ENCODE measurements at regions not wholly inside any gene's neighbourhood (a gene's known extent, or its start where the extent isn't known, plus 50 kb on each side); places are given as distances from the start of the nearest gene placed in this dataset.

DNA sequence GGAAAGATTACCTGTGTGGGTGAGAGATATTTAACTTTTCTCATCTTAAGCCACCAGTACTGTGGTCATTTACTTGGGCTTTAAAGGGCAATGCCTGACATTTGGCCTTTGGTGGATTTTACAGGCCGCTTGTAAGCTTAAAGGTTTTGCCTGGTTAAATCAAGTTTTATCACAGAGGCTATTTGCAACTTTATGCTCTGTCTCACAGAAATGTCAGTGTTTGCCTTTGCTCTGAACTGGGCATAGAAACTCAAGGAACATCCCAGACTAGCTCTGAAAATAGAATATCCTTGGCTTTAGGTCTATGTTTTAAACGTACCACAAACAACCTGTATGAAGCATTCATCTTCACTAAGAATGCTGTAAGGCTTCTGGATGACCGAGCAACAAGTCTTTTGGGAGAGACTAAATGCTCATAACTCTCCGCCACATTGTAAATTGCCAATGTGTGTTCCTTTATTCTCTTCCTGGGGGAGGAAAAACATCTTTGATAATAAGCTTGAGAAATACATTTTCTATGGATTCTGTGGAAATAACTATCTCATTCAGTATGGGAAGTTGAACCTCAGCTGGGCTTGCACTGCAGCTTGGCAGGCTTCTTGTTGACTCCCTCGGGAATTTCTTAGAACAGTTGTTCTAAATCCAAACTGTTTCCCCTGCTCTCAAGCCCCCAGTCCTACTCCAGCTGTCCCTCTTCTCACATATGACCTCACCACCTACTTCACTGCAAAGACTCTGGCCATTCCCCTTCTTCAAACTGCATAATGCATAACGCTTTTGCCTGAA lies 105.8 kb upstream of the WDR44 start:
- TF ChIP-seq, protein P1, sequence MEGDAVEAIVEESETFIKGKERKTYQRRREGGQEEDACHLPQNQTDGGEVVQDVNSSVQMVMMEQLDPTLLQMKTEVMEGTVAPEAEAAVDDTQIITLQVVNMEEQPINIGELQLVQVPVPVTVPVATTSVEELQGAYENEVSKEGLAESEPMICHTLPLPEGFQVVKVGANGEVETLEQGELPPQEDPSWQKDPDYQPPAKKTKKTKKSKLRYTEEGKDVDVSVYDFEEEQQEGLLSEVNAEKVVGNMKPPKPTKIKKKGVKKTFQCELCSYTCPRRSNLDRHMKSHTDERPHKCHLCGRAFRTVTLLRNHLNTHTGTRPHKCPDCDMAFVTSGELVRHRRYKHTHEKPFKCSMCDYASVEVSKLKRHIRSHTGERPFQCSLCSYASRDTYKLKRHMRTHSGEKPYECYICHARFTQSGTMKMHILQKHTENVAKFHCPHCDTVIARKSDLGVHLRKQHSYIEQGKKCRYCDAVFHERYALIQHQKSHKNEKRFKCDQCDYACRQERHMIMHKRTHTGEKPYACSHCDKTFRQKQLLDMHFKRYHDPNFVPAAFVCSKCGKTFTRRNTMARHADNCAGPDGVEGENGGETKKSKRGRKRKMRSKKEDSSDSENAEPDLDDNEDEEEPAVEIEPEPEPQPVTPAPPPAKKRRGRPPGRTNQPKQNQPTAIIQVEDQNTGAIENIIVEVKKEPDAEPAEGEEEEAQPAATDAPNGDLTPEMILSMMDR (IDR thresholded peaks at IDR 0.05), result no peak
- TF ChIP-seq POLR2A (IDR thresholded peaks at IDR 0.05) (no peak), POLR2AphosphoS5 (IDR thresholded peaks at IDR 0.05) (no peak), EP300 (IDR thresholded peaks at IDR 0.05) (no peak)
